ENCODE measurements at regions not wholly inside any gene's neighbourhood (a gene's known extent, or its start where the extent isn't known, plus 50 kb on each side); places are given as distances from the start of the nearest gene placed in this dataset.

- TF ChIP-seq POLR2AphosphoS5 (IDR thresholded peaks at IDR 0.05) (no peak), CTCF (IDR thresholded peaks at IDR 0.05) (no peak), EP300 (IDR thresholded peaks at IDR 0.05) (no peak)
These were observed 182.4 kb upstream of the MCHR2 start for GRCh38 chr6:100176311-100176950.
